Non-pigmented ciliary epithelial cell (primary cell): ENCODE measurements at regions not wholly inside any gene's neighbourhood (a gene's known extent, or its start where the extent isn't known, plus 50 kb on each side); places are given as distances from the start of the nearest gene placed in this dataset.

Experiments
- DNase-seq: peaks from one replicate; pipeline ENCODE4 v3.0.0-alpha.2; 2010; ENCODE audit warnings: low read depth

- DNase-seq = no peak
Measured at GRCh38 chr6:14431385-14432330, 314.1 kb downstream of the CD83 start.

DNA sequence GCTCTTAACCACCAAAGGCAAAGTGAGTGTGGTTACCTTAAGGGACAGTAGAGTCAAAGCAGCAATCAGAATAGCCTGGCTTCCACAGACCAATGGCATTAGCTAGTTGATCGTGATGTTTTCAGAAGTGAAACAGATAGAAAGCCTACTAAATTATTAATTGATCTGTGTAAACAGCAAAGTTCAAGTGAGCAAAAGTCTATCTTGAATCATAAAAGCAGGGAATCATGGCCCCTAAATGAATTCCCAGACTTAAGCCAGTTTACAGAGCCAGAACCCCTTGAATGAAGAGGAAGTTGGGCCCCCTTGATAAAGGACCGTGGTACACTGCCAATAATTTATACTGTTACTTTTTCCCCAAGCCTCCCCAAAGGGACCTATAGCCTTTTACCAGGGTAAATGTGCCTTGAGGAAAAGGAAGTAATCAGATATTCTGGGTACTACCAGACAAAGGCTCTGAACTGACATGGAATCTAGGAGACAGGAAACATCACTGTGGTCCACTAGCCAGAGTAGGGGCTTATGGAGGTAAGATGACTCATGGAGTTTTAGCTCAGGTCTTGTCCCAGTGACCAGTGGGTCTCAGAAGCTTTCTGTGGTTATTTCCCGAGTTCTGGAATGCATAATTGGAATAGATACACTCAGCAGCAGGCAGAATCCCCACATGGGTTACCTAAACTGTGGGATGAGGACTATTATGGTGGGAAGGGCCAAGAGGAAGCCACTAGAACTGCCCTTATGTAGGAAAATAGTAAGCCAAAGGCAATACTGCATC, 317.5 kb downstream of the CD83 start:
- DNase-seq = no peak

DNA sequence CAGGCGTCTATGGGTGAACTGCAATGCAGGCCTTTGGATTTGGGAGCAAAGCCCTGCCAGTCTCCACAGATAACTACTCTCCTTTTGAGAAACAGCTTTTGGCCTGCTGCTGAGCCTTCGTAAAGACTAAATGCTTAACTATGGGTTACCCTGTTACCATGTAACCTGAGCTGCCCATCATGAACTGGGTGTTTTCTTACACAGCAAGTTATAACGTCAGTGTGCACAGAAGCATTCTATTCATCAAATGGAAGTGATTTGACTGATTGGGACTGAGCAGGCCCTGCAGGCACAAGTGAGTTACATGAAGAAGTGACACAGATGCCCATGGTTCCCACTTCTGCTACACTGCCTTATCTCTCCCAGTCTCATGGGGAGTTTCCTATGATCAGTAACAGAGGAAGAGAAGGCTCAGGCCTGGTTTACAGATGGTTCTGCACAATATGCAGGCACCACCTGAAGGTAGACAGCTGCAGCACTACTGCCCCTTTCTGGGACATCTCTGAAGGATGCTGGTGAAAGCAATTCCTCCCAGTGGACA, 319.1 kb downstream of the CD83 start:
- DNase-seq = no peak

DNA sequence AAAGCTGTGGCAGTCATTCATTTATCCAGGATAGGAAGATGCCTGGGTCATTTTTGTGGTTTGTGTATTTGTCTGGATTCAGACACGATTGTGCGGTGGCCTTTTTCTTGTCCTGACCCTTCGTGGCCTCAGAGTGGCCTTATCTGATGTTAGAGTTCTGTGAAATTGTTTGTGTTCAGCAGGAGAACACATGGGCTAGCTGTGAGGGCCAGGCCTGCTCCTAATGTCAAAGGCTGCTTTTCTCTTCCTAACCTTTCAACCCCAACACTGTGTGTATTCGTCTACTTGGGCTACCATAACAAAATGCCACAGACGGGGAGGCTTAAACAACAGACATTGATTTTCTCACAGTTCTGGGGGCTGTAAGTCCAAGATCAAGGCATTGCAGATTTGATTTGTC, 321.8 kb downstream of the CD83 start:
- no peak for DNase-seq

GRCh38 chr6:14440215-14440910, 322.8 kb downstream of the CD83 start:
- DNase-seq = no peak

DNA sequence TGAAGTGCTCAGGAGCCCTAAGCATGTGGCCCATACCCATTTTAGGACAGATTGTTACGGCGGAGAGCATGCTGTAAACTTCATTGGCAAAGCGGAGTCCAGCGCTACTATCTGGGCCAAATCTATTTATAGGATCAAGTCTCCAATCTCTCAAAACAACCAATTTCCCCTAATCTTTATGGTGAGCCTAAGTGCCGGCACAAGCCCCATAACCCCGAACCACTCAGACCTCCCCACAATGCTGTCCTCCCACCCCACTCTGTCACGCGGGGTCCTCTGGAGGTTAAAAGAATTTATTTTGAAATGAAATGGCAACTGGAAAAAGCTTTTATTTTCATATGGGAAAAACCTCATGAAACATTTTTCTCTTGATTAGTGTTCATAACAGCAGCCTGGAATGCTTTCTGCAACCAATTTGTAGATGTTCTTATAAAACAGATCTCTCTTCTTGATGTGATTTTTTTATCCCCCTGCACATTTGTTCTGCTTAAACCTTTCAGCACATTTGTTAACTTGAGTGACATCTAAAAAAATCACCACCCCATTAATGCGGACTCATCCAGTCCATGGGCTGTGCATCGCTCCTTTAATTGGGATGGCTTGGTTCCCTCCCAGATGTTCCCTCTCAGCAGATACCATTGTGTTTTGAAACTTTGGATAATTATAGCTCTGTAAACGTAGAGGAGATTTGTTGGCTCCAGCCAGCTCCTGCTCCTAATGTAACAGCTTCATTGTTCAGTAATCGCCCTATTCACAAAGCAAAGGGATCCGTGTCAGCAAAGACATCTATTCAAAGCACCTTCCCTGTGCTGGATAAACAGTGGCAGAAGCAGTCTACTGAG, 323.6 kb downstream of the CD83 start:
- DNase-seq = no peak

- no peak for DNase-seq
Measured at GRCh38 chr6:14442242-14442641, 324.7 kb downstream of the CD83 start.

- DNase-seq = no peak
Measured at GRCh38 chr6:14443629-14444268, 326.2 kb downstream of the CD83 start.

- DNase-seq = no peak
Measured at GRCh38 chr6:14444295-14444972, 326.9 kb downstream of the CD83 start.

DNA sequence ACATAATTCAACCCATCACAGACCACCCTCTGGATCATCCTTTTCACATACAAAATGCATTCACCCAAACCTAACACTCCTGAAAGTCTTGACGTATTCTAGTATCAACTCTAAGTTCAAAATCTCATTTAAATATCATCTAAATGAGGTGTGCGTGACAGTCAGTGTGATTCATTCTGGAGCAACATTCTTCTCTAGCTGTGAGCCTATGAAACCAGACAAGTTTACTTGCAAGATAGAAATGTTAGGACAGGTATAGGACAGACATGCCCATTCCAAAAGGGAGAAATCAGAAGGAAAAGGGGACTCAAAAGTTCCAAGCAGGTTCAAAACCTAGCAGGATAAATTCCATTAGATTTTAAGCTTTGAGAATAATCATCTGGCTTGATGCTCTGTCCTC, 329.7 kb downstream of the CD83 start:
- no peak for DNase-seq

- no peak for DNase-seq
Measured at GRCh38 chr6:14448246-14448645, 330.7 kb downstream of the CD83 start.

DNA sequence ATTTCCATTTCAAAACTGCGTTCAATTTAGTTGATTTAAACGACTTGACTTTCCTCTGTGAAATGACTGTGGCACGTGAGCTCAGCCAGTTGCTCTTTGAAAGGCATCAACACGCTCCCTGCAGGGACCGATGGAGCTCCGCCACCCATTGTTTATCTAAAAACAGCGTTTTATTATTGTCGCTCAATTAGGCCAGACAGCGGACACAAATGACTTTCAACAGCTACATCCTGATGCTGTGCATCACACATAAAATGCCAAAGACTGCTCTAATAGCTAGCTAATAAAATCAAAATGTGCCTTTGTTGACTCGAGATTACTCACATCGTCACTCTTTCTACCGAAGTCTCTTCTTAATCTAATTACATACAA, 332.5 kb downstream of the CD83 start:
- DNase-seq = no peak

GRCh38 chr6:14450578-14450977, 333.0 kb downstream of the CD83 start:
- no peak for DNase-seq

DNA sequence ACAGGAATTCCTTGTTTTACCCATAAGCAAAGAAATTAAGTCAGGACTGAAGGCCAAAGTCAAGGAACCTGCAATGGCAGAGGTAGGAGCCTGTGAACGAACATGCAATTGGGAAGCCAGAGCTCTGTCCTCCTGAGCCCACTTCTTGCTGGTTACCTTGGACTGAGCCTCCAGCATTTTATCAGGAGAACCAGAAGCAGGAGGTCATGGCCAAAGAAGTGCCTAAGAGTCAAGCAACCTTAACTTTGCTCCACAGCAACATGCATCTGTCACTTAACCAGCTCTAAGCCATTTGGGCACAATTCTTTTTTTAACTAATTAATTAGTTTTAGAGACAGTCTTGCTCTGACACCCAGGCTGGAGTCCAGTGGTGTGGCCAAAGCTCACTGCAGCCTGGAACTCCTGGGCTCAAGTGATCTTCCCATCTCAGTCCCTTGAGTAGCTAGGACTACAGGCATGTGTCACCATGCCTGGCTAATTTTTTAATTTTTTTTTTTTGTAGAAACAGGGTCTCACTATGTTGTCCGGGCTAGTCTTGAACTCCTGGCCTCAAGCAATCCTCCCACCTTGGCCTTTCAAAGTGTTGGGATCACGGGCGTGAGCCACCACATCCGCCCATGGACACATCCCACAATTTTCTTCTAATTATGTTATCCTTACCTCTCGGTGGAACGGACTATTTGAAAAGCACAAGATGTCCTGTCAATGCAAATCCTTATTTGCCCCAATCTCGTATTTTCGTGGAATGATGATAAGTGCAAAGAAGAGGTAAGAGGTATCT, 334.2 kb downstream of the CD83 start:
- no peak for DNase-seq

DNA sequence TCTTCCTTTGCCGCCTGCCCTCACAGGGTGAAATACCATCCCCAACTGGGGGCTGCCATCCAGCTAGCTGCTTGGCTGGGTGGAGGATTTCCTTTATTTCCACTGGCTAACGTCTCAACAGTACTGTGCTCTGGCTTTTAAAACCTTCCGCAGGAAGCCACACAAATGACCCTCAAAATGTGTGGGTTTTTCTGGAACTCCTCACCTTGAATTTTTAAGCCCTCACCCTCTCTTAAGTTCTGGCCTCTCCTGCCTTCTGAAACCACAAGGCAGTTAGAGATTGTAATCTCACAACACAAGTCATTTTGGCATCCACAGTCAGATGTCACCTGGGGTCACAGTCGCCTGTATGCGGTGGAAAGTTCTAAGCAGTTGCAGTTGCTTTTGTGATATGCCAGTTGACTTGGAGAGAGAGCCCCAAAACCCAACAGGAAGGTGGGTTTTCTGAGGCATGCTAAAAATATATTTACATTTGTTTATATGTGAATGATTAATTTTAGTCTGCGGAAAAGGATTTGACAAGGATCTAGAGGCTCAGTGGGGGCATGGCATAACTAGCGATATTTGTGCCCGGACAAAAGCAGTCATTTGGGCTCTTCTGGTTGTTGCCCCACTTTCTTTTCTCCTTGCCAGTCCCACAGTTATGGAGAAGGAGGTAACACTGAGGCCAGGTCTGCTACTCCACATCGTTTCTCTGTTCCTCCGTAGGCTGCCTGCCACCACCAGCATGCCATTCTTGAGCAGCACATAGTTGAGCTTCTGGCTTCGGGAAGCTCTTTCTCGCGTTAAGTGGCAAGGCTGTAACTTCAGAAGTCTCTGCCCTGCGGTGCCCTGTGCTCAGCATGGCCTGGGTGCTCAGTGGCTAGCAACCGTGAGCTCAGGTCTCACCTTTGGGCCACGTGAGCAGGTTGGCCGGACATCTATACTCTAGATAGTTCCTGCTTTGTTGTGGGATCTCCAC, 335.3 kb downstream of the CD83 start:
- no peak for DNase-seq

DNA sequence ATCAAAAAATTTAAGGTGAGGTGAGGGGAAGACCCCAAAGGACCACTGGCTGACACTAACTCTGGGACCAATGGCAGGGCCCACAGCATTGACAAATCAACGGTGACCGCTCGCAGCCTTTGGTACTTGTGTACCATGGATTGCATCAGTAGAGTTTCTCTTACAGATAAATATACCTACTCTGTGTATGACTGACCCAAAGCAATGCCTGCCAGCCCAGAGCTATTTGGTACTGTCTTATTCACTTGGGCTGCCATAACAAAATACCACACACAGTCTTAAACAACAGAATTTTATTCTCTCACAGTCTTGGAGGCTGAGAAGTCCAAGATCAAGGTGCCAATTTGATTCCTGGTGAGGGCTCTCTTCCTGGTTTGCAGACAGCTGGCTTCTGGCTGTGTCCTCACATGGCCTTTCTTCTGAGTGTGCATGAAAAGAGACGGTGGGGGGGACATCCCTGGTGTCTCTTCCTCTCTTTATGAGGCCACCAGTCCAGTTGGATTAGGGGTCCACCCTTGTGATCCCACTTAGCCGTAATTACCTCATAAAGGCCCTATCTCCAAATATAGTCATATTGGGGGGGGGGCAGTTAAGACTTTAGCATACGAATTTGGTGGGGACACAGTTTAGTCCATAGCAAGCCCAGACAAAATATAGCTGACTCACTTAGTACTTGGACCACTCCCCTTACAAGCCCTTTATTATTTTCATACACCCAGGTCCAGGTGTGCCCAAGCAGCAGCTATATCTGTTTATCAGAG, 336.3 kb downstream of the CD83 start:
- DNase-seq = no peak

DNA sequence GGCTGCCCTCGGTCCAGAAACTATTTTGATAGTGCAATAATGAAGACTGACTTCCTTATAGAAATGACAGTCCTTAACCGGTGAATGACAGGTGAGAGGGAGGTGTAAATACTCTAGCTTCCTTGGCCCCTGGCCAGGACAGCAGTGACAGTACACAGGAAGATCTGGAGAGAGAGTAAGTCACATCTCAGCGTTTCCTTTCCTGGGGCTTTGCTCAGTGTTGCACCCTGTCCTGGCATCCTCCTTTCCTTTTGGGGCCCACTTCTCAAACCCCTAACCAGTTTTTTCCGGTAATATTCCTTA, 336.9 kb downstream of the CD83 start:
- no peak for DNase-seq

DNA sequence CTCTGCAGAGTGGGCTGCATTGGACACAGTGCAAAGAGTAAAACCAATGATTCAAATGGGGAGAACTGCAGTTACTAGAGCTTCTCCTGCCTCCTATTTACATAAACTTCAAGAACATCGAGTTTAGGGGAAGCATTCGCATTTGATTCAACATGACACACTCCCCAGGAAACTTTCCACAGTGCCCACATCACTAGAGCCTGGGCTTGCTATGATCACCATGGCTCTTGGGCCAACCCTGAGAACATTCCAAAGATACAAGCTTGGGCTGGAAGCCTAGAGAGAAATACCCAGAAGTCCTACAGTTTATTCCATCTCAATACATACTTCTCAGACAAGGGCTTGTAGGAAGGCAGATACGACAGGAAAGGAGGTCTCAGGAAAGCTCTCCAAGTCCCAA, 337.9 kb downstream of the CD83 start:
- DNase-seq = no peak
